Esophagus muscularis mucosa (tissue), 4 donors: ENCODE measurements at regions not wholly inside any gene's neighbourhood (a gene's known extent, or its start where the extent isn't known, plus 50 kb on each side); places are given as distances from the start of the nearest gene placed in this dataset.

Experiments used
- DNase-seq: peaks from one replicate; pipeline ENCODE4 v3.0.0-alpha.2; 2017; ENCODE audit errors: extremely low spot score
- H3K27ac ChIP-seq, 4 donors: fragments of 200-600 bp; sonication (generic); replicated peaks in 1 of 4; 1 replicate in 3 of 4; 2 replicates in 1 of 4; pipeline ENCODE4 v1.5.1; 2016 to 2019; ENCODE audit warnings: mild to moderate bottlenecking in 1 of 4
- H3K27me3 ChIP-seq, 4 donors: fragments of 200-600 bp; sonication (generic); one replicate each; pipeline versions ENCODE4 v1.5.1 to v1.6.0; 2016 to 2019
- H3K36me3 ChIP-seq, 4 donors: fragments of 200-600 bp; sonication (generic); one replicate each; pipeline ENCODE4 v1.5.1; 2016 to 2019
- H3K4me1 ChIP-seq, 4 donors: fragments of 200-600 bp; sonication (generic); one replicate each; pipeline ENCODE4 v1.5.1; 2016 to 2019
- H3K4me3 ChIP-seq, 4 donors: fragments of 200-600 bp; sonication (generic); 1 replicate in 2 of 4; 2 replicates in 2 of 4; pipeline ENCODE4 v1.5.1; 2016 to 2019; ENCODE audit warnings: mild to moderate bottlenecking in 4 of 4, moderate library complexity in 1 of 4
- H3K9me3 ChIP-seq, 4 donors: fragments of 200-600 bp; sonication (generic); 1 replicate in 3 of 4; 2 replicates in 1 of 4; pipeline ENCODE4 v1.5.1; 2016 to 2019
- CTCF ChIP-seq, 3 experiments: fragments of 200-600 bp in 2 of 3; fragments of 450-650 bp in 1 of 3; sonication (generic) in 2 of 3; IDR thresholded peaks; one replicate each; pipeline ENCODE4 v1.5.1; 2017 to 2019; ENCODE audit warnings: antibody characterized with exemption in 3 of 3, mild to moderate bottlenecking in 2 of 3, moderate library complexity in 1 of 3
- EP300 ChIP-seq: sonication (generic); formaldehyde crosslinking; IDR thresholded peaks from one replicate; pipeline ENCODE4 v1.6.1; 2017; ENCODE audit warnings: antibody characterized with exemption
- POLR2A ChIP-seq: fragments of 450-650 bp; IDR thresholded peaks from one replicate; pipeline ENCODE4 v1.6.1; 2017; ENCODE audit warnings: antibody characterized with exemption, moderate library complexity, mild to moderate bottlenecking, low read depth
- POLR2AphosphoS5 ChIP-seq, 2 donors: sonication (generic); formaldehyde crosslinking; IDR thresholded peaks; one replicate each; pipeline ENCODE4 v1.6.1; 2017; ENCODE audit warnings: antibody characterized with exemption in 2 of 2
- WGBS: methylation state at CpG from one replicate; pipeline ENCODE4 v1.1.5; 2018; 5-methylcytosine and 5-hydroxymethylcytosine counted together
- intact Hi-C: fragments of 100-400 bp; cut with DNase I; formaldehyde crosslinking; loops from one replicate; pipeline ENCODE4 v1.15.1; 2023

- Histone ChIP-seq H3K4me3 (no peak overlapping the region), H3K27me3 (no peaks in the 10 kb centered on the region), H3K9me3 (no peaks in the 10 kb centered on the region), H3K36me3 (no peaks in the 10 kb centered on the region), H3K27ac (no peak overlapping the region), H3K4me1 (no peaks in the 10 kb centered on the region)
- TF ChIP-seq POLR2AphosphoS5 (IDR thresholded peaks at IDR 0.05) = no peak
- no peak for TF ChIP-seq CTCF (IDR thresholded peaks at IDR 0.05)
- no peak for DNase-seq
- intact Hi-C loops = no loop called here
- 81% methylated on average over 1 of the region's 1 CpG for WGBS
Observed at GRCh38 chr20:7754102-7754501, 186.2 kb downstream of the HAO1 start.

- intact Hi-C loops = no loop called here
- Histone ChIP-seq H3K4me1 (no peaks in the 10 kb centered on the region), H3K36me3 (no peaks in the 10 kb centered on the region), H3K27ac (no peak overlapping the region), H3K4me3 (no peak overlapping the region), H3K9me3 (no peaks in the 10 kb centered on the region), H3K27me3 (no peaks in the 10 kb centered on the region)
- DNase-seq = no peak
- WGBS = 65% methylated on average over 3 of the region's 3 CpGs
- TF ChIP-seq POLR2AphosphoS5 (IDR thresholded peaks at IDR 0.05) (no peak), EP300 (no peak), CTCF (IDR thresholded peaks at IDR 0.05) (no peak), POLR2A (no peak)
Observed at GRCh38 chr20:7758406-7758805, 181.9 kb downstream of the HAO1 start.

- WGBS = 43% methylated on average over 1 of the region's 1 CpG
- intact Hi-C loops = no loop called here
- no peaks in the 10 kb centered on the region for H3K9me3 ChIP-seq
- TF ChIP-seq POLR2A (no peak), EP300 (no peak), CTCF (IDR thresholded peaks at IDR 0.05) (no peak)
- no peaks in the 10 kb centered on the region for H3K4me1 ChIP-seq
- no peaks in the 10 kb centered on the region for H3K27me3 ChIP-seq
- H3K4me3 ChIP-seq = no peak overlapping the region
- DNase-seq = no peak
- H3K27ac ChIP-seq = no peak overlapping the region
- no peaks in the 10 kb centered on the region for H3K36me3 ChIP-seq
Observed at GRCh38 chr20:7760247-7761031, 179.8 kb downstream of the HAO1 start.

GRCh38 chr20:7765221-7765620 lies 175.0 kb downstream of the HAO1 start:
- no peaks in the 10 kb centered on the region for H3K9me3 ChIP-seq
- no peaks in the 10 kb centered on the region for H3K4me1 ChIP-seq
- H3K27me3 ChIP-seq = no peaks in the 10 kb centered on the region
- H3K27ac ChIP-seq = no peak overlapping the region
- DNase-seq = no peak
- H3K36me3 ChIP-seq = no peaks in the 10 kb centered on the region
- no peak overlapping the region for H3K4me3 ChIP-seq
- TF ChIP-seq POLR2A (no peak), CTCF (IDR thresholded peaks at IDR 0.05) (no peak), POLR2AphosphoS5 (IDR thresholded peaks at IDR 0.05) (no peak), EP300 (no peak)
- intact Hi-C loops = no loop called here
- WGBS = 60% methylated on average over 2 of the region's 2 CpGs

GRCh38 chr20:7770046-7770445 lies 170.2 kb downstream of the HAO1 start:
- TF ChIP-seq POLR2A = no peak
- no peak for TF ChIP-seq EP300
- TF ChIP-seq CTCF (IDR thresholded peaks at IDR 0.05) = no peak
- no peak for TF ChIP-seq POLR2AphosphoS5 (IDR thresholded peaks at IDR 0.05)
- intact Hi-C loops = no loop called here

More at GRCh38 chr20:7770046-7770445, 170.2 kb downstream of the HAO1 start:
- no peaks in the 10 kb centered on the region for H3K9me3 ChIP-seq
- no peak overlapping the region for H3K4me3 ChIP-seq
- no peak overlapping the region for H3K27ac ChIP-seq
- DNase-seq = no peak
- H3K27me3 ChIP-seq = no peaks in the 10 kb centered on the region
- H3K4me1 ChIP-seq = no peaks in the 10 kb centered on the region
- H3K36me3 ChIP-seq = no peaks in the 10 kb centered on the region
- 77% methylated on average over 2 of the region's 2 CpGs for WGBS
